ENCODE measurements at regions not wholly inside any gene's neighbourhood (a gene's known extent, or its start where the extent isn't known, plus 50 kb on each side); places are given as distances from the start of the nearest gene placed in this dataset.

- no peak for DNase-seq
- Histone ChIP-seq H3K4me3 (no peak overlapping the region), H3K4me1 (no peaks in the 10 kb centered on the region), H3K27ac (no peak overlapping the region), H3K27me3 (no peaks in the 10 kb centered on the region), H3K9me3 (no peaks in the 10 kb centered on the region), H3K36me3 (no peaks in the 10 kb centered on the region)
- FAIRE-seq = no peak
- TF ChIP-seq, protein P1, sequence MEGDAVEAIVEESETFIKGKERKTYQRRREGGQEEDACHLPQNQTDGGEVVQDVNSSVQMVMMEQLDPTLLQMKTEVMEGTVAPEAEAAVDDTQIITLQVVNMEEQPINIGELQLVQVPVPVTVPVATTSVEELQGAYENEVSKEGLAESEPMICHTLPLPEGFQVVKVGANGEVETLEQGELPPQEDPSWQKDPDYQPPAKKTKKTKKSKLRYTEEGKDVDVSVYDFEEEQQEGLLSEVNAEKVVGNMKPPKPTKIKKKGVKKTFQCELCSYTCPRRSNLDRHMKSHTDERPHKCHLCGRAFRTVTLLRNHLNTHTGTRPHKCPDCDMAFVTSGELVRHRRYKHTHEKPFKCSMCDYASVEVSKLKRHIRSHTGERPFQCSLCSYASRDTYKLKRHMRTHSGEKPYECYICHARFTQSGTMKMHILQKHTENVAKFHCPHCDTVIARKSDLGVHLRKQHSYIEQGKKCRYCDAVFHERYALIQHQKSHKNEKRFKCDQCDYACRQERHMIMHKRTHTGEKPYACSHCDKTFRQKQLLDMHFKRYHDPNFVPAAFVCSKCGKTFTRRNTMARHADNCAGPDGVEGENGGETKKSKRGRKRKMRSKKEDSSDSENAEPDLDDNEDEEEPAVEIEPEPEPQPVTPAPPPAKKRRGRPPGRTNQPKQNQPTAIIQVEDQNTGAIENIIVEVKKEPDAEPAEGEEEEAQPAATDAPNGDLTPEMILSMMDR (IDR thresholded peaks at IDR 0.05) = no peak
- ATAC-seq = no peak
- WGBS, 2 donors = 56 to 64% methylated on average over 6 of the region's 6 CpGs
- intact Hi-C loops (cut with DNase I) = no loop called here
Measured at GRCh38 chr6:19690325-19691075, 146.7 kb upstream of the ID4 start.

GRCh38 chr6:19691465-19692167 lies 145.6 kb upstream of the ID4 start:
- TF ChIP-seq, protein P1 (IDR thresholded peaks at IDR 0.05) = no peak
- 5 to 6% methylated on average over 44 of the region's 44 CpGs for WGBS, 2 donors
- ATAC-seq (peak in 3 of 4 donors; percentile 56 to 77 (median 63)), DNase-seq (peak in 1 of 6 donors; percentile 45), FAIRE-seq (no peak)
- H3K4me1 ChIP-seq = no peaks in the 10 kb centered on the region
- intact Hi-C loops (cut with DNase I) = no loop called here
- H3K27me3 ChIP-seq = no peaks in the 10 kb centered on the region
- no peaks in the 10 kb centered on the region for H3K36me3 ChIP-seq
- H3K4me3 ChIP-seq = peak overlapping the region in 1 of 4 donors; percentile 38
- H3K9me3 ChIP-seq = no peaks in the 10 kb centered on the region
- peak overlapping the region in 1 of 4 donors; percentile 2 for H3K27ac ChIP-seq

DNA sequence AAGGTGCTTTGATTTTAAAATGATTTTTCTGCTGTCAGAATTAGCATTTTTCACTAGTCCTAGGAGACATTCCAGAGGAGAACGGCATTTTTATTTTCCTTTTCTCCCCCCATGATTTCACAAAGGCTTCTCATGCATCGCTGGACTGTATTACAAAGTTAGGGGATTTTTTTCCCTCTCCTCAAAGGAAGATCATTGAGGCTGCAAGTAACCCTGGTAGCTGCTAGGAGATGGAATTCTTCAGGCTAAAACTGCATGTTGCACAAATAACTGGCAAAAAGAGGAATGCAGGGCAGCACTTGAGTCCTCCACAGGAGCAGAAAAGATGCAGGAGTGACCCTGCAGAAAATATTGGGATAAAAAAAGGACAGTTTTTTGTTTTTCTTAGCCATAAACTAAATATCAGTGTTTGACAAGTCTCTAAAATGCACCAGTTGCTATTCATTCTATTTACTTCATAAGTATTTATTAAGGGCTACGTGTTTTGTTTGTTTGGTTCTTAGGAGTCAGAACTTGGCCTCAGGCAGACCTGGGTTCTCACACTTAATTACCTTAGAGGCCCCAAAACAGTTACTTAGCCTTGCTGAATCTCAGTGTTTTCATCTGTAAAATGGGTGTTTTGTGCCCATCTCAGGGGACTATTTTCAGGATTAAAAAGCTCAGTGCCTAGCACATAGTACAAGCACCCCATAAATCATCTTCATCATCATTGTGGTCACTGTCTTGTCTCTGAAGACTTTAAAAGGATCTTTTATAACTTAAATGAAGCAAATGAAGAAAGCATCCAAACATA lies 144.5 kb upstream of the ID4 start:
- no peaks in the 10 kb centered on the region for H3K27me3 ChIP-seq
- no peaks in the 10 kb centered on the region for H3K4me1 ChIP-seq
- H3K36me3 ChIP-seq = no peaks in the 10 kb centered on the region
- FAIRE-seq = no peak
- no peaks in the 10 kb centered on the region for H3K9me3 ChIP-seq
- no peak overlapping the region for H3K4me3 ChIP-seq
- no peak for DNase-seq
- intact Hi-C loops (cut with DNase I) = no loop called here
- no peak overlapping the region for H3K27ac ChIP-seq
- 58 to 82% methylated on average over 3 of the region's 3 CpGs for WGBS, 2 donors
- no peak for ATAC-seq
- TF ChIP-seq, protein P1 (IDR thresholded peaks at IDR 0.05) = no peak

- WGBS, 2 donors = 80 to 93% methylated on average over 3 of the region's 3 CpGs
- TF ChIP-seq, protein P1 (IDR thresholded peaks at IDR 0.05) = no peak
- intact Hi-C loops (cut with DNase I) = no loop called here
- no peak for ATAC-seq
- Histone ChIP-seq H3K36me3 (no peaks in the 10 kb centered on the region), H3K27ac (no peak overlapping the region), H3K4me3 (no peak overlapping the region), H3K9me3 (no peaks in the 10 kb centered on the region), H3K4me1 (no peaks in the 10 kb centered on the region), H3K27me3 (no peaks in the 10 kb centered on the region)
- FAIRE-seq = no peak
- DNase-seq = no peak
Measured at GRCh38 chr6:19694697-19695096, 142.5 kb upstream of the ID4 start.
